GM12864 (cell line): ENCODE measurements at regions not wholly inside any gene's neighbourhood (a gene's known extent, or its start where the extent isn't known, plus 50 kb on each side); places are given as distances from the start of the nearest gene placed in this dataset.

Experiments used
- DNase-seq: peaks from one replicate; pipeline ENCODE4 v3.0.0-alpha.2; 2011; ENCODE audit warnings: low read depth
- H3K4me3 ChIP-seq: 2 replicates; pipeline ENCODE4 v1.5.1; 2011; ENCODE audit warnings: mild to moderate bottlenecking, low read depth, low read length, control low read depth
- TF ChIP-seq, protein P1 (sequence below): IDR thresholded peaks from 2 replicates; pipeline ENCODE4 v1.5.1; 2011; ENCODE audit warnings: low read depth, mild to moderate bottlenecking, moderate library complexity, low read length, control low read depth, inconsistent platforms; ENCODE audit errors: missing control alignments

DNA sequence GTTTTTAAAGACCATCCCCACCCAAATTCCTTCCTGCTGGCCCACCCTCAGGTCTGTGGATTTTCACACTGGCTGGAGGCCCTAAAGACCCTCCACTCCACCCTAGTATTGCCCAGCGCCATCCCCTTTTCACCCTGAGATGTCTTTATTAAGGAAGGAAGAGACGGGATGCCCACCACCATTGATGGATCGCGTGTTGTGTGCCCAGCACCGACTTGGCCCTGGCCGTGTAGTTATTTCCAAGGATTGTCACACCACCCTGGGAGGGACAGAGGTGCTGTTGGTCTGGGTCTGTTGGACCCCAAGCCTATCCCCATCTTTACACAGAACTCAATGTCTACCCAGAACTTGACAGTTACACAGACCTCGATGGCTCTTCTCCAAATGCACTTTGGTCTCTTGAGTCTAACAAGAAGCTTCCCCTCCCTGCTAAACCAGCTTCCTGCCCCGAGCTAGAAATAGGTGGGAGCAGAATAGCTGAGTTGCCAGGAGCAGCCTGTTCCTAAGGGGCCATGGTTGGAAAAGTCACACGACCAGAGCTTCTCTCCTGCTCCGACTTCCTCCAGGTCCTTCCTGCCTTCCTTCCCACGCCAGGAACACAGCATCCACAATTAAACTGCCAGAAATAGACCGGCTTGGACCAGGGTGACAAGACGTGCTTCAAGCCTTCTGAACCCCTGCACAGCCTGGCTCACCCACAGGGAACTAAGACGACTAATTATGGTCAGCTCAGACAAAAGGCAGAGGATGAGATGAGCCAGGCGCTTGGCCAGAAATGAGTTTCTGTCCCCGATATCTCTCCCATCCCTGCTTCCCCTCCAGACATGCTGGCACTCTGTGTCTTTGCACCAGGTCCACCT, 139.5 kb upstream of the CHST15 start:
- TF ChIP-seq, protein P1, sequence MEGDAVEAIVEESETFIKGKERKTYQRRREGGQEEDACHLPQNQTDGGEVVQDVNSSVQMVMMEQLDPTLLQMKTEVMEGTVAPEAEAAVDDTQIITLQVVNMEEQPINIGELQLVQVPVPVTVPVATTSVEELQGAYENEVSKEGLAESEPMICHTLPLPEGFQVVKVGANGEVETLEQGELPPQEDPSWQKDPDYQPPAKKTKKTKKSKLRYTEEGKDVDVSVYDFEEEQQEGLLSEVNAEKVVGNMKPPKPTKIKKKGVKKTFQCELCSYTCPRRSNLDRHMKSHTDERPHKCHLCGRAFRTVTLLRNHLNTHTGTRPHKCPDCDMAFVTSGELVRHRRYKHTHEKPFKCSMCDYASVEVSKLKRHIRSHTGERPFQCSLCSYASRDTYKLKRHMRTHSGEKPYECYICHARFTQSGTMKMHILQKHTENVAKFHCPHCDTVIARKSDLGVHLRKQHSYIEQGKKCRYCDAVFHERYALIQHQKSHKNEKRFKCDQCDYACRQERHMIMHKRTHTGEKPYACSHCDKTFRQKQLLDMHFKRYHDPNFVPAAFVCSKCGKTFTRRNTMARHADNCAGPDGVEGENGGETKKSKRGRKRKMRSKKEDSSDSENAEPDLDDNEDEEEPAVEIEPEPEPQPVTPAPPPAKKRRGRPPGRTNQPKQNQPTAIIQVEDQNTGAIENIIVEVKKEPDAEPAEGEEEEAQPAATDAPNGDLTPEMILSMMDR = no peak
- DNase-seq = no peak
- no peak overlapping the region for H3K4me3 ChIP-seq

DNA sequence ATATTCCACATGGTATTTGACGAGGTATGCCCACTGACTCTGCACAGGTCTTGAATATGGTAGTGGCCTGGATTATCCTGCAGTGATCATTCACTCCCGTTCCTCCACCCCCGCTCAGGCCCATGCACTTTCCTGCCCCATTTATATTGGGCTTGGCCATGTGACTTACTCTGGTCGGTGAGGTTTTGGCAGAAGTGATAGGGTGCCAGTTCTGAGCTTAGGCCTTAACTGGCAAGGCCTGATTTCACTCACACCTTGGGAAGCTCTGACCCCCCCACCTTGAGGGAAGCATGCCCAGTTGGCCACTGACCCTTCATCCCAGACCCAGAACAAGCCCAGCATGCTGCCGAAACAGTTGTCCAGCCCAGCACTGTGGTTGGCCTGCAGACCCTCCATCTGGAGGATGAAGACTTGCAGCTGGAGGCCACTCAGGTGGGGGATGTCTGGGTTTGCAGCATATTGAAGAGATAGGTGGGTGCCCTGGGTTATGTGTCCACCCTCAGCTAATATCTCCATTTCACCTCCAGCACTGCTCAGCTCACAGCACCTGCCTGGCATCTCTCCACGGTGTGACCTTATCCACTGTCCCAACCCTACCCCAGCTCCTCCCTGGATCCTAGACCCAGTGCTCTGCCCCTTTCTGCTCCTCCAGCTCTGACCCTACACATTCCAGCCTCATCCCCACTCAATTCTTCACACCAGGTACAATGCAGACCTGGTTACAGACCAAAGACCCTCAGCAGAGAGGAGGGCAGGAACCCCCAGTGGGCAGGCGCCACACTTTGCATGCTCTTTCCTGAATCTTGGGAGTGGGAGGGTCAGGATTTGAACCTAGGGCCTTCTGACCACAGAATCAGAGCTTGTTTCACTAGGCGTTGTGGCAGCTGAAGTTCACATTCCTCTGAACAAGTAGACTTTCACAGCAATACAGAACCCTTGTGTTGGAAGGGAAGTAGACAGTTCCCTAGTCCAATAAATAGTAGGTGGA, 138.1 kb upstream of the CHST15 start:
- TF ChIP-seq, protein P1 = no peak
- DNase-seq = no peak
- no peak overlapping the region for H3K4me3 ChIP-seq

DNA sequence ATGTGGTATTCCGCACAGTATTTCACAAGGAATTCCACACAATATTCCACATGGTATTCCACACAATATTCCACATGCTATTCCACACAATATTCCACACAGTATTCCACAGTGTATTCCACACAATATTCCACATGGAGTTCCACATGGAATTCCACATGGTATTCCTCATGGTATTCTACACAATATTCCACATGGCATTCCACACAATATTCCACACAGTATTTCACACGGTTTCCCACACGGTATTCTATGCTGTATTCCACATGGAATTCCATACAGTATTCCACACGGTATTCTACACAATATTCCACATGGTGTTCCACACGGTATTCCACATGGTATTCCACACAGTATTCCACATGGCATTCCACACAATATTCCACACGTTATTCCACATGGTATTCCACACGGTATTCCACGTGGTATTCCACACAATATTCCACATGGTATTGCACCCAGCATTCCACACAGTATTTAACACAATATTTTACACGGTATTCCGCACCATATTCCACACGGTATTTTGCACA, 137.3 kb upstream of the CHST15 start:
- TF ChIP-seq, protein P1 = no peak

DNA sequence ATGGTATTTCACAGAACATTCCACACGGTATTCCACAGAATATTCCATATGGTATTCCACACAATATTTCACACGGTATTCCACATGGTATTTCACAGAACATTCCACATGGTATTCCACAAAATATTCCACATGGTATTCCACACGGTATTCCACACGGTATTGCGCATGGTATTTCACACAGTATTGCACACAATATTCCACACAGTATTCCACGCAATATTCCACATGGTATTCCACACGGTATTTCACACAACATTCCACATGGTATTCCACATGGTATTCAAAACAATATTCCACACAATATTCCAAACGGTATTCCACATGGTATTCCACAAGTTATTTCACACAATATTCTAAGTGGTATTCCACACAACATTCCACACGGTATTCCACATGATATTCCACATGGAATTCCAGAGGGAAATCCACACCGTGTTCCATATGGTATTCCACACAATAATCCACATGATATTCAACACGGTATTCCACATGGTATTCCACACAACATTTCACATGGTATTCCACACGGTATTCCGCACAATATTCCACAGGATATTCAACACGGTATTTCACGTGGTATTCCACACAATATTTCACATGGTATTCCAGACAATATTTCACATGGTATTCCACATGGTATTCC, 136.7 kb upstream of the CHST15 start:
- TF ChIP-seq, protein P1 = no peak
- no peak for DNase-seq
- no peak overlapping the region for H3K4me3 ChIP-seq

More for the DNA sequence above, 137.3 kb upstream of the CHST15 start:
- H3K4me3 ChIP-seq = no peak overlapping the region
- DNase-seq = no peak

DNA sequence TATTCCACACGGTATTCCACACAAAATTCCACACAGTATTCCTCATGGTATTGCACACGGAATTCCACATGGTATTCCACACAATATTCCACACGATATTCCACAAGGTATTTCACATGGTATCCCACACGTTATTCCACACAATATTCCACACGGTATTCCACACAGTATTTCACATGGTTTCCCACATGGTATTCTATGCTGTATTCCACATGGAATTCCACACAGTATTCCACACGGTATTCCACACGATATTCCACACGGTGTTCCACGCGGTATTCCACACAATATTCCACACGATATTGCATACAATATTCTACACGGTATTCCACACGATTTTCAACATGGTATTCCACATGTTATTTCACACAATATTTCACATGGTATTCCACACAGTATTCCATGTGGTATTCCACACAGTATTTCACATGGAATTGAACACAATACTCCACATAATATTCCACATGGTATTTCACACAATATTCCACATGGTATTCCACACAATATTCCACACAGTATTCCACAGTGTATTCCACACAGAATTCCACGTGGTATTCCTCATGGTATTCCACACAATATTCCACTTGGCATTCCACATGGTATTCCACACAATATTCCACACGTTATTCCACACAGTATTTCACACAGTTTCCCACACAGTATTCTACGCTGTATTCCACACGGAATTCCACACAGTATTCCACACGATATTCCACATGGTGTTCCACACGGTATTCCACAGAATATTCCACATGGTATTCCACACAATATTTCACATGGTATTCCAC, 136.0 kb upstream of the CHST15 start:
- TF ChIP-seq, protein P1 = no peak
- H3K4me3 ChIP-seq = no peak overlapping the region
- DNase-seq = no peak

DNA sequence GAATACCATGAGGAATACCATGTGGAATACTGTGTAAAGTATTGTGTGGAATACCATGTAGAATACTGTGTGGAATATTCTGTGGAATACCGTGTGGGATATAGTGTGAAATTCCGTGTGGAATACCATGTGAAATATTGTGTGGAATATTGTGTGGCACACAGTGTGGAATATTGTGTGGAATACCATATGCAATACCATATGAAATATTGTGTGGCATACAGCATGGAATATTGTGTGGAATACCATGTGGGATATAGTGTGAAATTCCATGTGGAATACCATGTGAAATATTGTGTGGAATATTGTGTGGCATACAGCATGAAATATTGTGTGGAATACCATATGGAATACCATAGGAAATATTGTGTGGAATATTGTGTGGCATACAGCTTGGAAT, 135.1 kb upstream of the CHST15 start:
- no peak overlapping the region for H3K4me3 ChIP-seq
- no peak for DNase-seq
- TF ChIP-seq, protein P1 = no peak
